Kidney epithelial cell (primary cell): ENCODE measurements at regions not wholly inside any gene's neighbourhood (a gene's known extent, or its start where the extent isn't known, plus 50 kb on each side); places are given as distances from the start of the nearest gene placed in this dataset.

ENCODE experiments used
- DNase-seq: peaks from one replicate; pipeline ENCODE4 v3.0.0-alpha.2; 2010; ENCODE audit warnings: low read depth
- H3K27me3 ChIP-seq: 2 replicates; pipeline ENCODE4 v1.6.0; 2011; ENCODE audit warnings: low read length; ENCODE audit not compliant: control insufficient read depth, insufficient read depth
- H3K36me3 ChIP-seq: 2 replicates; pipeline ENCODE4 v1.5.1; 2011; ENCODE audit warnings: low read length; ENCODE audit not compliant: control insufficient read depth, insufficient read depth
- H3K4me3 ChIP-seq: 2 replicates; pipeline ENCODE4 v1.5.1; 2011; ENCODE audit warnings: low read depth, mild to moderate bottlenecking, control low read depth, low read length
- TF ChIP-seq, protein P1 (sequence below): IDR thresholded peaks from 2 replicates; pipeline ENCODE4 v1.5.1; 2011; ENCODE audit warnings: mild to moderate bottlenecking, moderate library complexity, low read length, control low read depth, inconsistent platforms; ENCODE audit not compliant: insufficient read depth, poor library complexity, severe bottlenecking

DNA sequence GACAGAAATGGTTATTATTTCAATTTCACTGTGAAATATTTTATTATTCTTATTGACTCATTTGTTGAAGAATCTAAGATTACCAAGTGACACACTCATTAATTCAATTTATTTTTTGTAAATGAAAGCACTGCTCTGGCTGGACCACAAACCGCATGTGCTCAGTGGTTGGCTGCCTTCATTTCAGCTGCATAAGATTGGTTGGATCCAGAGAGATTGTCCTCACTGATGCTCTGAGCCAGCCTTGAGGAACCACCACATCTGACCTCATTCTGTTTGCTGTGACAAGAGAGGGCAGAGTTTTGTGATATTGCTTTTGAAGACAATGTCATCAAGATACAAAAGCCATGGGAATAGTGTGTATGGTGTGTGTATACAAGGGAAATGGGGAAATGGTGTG, 192.1 kb downstream of the CYRIA start:
- TF ChIP-seq, protein P1, sequence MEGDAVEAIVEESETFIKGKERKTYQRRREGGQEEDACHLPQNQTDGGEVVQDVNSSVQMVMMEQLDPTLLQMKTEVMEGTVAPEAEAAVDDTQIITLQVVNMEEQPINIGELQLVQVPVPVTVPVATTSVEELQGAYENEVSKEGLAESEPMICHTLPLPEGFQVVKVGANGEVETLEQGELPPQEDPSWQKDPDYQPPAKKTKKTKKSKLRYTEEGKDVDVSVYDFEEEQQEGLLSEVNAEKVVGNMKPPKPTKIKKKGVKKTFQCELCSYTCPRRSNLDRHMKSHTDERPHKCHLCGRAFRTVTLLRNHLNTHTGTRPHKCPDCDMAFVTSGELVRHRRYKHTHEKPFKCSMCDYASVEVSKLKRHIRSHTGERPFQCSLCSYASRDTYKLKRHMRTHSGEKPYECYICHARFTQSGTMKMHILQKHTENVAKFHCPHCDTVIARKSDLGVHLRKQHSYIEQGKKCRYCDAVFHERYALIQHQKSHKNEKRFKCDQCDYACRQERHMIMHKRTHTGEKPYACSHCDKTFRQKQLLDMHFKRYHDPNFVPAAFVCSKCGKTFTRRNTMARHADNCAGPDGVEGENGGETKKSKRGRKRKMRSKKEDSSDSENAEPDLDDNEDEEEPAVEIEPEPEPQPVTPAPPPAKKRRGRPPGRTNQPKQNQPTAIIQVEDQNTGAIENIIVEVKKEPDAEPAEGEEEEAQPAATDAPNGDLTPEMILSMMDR, result no peak
- Histone ChIP-seq H3K4me3 (no peak overlapping the region), H3K27me3 (no peaks in the 10 kb centered on the region), H3K36me3 (no peaks in the 10 kb centered on the region)
- no peak for DNase-seq

DNA sequence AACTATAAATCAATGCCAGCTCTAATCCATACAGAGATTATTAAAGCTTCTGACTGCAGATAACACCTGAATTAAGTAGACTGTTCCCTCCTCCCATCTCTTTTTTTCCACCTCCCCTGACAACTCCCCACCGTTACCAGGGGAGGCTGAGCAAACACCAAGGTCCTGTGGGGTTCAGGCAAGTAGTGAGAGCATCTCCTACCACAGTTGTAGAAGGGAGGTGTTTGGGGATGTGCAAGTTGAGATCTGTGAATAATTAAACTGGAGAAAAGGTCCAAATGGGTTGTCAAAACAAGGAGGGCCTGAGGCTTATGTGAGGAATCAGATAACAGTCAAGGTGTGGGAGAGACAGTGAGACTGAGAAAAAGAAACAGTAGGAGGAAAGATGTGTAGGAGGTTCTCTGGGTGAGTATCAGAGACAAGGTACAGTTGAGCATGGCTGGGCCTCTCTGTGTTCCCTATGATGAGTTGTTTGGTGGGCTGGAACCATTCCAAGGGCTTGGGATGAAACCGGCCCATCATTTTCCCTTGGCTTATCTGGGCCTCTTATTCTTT, 194.6 kb downstream of the CYRIA start:
- Histone ChIP-seq H3K36me3 (no peaks in the 10 kb centered on the region), H3K4me3 (no peak overlapping the region), H3K27me3 (no peaks in the 10 kb centered on the region)
- no peak for DNase-seq
- TF ChIP-seq, protein P1, result no peak

DNA sequence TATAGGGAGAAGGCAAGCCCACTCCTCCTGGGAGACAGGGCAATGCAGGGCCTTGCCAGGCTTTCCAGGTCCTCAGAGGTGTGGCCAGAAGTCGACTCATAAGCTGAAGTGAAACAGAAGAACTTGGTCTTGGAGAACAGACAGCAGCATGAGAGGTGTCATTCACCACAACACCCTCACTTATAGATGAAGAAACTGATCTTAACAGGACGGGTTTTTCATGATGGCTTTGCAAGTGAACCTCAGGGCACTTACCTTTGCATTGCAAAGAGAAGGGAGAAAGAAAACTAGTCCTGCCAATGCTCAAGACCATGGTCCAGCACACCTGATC, 198.8 kb downstream of the CYRIA start:
- no peak for DNase-seq
- no peaks in the 10 kb centered on the region for H3K36me3 ChIP-seq
- TF ChIP-seq, protein P1, result no peak
- H3K27me3 ChIP-seq, result no peaks in the 10 kb centered on the region
- H3K4me3 ChIP-seq, result no peak overlapping the region

DNA sequence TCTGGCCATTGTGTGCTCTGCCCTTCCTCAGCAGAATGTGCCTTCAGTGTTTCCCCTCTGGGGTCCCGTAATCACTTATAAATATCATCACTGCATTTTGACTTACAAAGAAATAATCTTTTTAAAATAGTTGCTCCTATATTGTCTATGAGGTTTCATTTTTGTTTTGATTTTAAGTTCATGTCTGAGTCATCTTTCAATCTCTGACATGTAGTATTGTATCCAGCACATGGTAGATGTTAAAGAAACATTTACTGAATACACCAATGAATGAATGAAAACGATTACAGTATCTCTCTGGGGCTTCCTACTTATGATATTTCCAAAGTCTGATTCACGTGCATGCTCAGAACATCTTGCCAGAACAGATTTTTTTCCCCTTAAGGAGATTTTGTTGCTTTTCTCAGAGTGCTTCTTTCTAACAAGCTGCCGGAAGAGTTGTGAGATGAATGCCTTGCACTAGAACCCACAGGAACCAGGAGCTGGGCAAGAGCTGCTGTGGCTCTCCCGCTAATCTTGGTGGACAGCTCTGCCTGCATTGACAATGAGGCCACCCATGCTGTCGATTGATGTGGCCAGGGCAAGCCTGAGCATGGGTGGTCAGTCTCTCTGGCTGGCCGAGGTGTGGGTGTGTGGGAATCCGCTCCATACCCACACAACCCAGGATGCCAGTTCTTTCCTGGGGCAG, 199.4 kb downstream of the CYRIA start:
- TF ChIP-seq, protein P1, result no peak
- no peaks in the 10 kb centered on the region for H3K36me3 ChIP-seq
- no peaks in the 10 kb centered on the region for H3K27me3 ChIP-seq
- H3K4me3 ChIP-seq, result no peak overlapping the region
- no peak for DNase-seq

DNA sequence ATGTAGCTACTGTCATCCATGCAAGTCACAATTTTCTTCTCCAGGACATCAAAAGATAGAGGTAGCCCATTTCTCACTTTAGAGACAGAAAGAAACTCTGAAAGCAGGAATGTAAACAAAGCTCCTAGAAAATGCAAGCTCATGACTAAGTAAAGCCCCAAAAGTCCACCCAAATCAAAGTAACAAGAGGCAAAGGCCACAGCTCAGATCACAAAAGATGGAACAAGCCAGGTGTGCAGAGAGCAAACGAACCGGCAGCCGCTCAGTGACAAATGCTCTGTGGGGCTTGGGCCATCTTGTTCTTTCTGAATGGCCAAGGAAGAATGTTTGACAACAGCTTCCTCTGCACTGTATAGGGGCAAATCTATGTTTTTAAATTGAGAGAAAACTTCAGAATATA, 201.0 kb downstream of the CYRIA start:
- TF ChIP-seq, protein P1, result no peak
- H3K4me3 ChIP-seq, result no peak overlapping the region
- no peaks in the 10 kb centered on the region for H3K36me3 ChIP-seq
- DNase-seq, result no peak
- H3K27me3 ChIP-seq, result no peaks in the 10 kb centered on the region

DNA sequence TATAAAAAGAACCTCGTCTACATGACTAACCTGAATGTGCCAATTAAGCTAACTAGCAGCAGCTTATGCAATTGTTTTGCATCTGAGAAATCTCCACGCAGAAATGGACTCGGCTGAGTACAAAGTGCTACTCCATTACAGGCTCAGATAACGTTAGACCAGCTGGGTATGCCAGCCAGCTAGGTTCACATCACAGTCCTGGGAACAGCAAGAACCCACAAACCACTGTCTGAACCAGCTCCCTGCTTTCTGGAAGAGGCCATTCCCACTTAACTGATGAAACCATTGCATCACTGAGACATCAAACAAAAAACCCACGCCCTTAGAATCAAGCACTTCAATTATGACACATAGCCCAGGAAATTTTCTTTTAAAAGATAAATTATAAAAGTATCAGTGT, 202.7 kb downstream of the CYRIA start:
- H3K36me3 ChIP-seq, result no peaks in the 10 kb centered on the region
- H3K27me3 ChIP-seq, result no peaks in the 10 kb centered on the region
- DNase-seq, result no peak
- TF ChIP-seq, protein P1, result no peak
- H3K4me3 ChIP-seq, result no peak overlapping the region
